NB4 (cell line): ENCODE measurements at regions not wholly inside any gene's neighbourhood (a gene's known extent, or its start where the extent isn't known, plus 50 kb on each side); places are given as distances from the start of the nearest gene placed in this dataset.

ENCODE experiments used
- POLR2A ChIP-seq: IDR thresholded peaks from 2 replicates; pipeline ENCODE4 v1.6.1; 2011; ENCODE audit warnings: mild to moderate bottlenecking; ENCODE audit not compliant: insufficient read length; ENCODE audit errors: extremely low read depth
- TF ChIP-seq, protein P1 (sequence below): IDR thresholded peaks from one replicate; pipeline ENCODE4 v1.5.1; 2012; ENCODE audit warnings: low read depth, low read length
- TF ChIP-seq, protein P2 (sequence below): IDR thresholded peaks from 2 replicates; pipeline ENCODE4 v1.6.1; 2011; ENCODE audit warnings: low read depth, low read length

DNA sequence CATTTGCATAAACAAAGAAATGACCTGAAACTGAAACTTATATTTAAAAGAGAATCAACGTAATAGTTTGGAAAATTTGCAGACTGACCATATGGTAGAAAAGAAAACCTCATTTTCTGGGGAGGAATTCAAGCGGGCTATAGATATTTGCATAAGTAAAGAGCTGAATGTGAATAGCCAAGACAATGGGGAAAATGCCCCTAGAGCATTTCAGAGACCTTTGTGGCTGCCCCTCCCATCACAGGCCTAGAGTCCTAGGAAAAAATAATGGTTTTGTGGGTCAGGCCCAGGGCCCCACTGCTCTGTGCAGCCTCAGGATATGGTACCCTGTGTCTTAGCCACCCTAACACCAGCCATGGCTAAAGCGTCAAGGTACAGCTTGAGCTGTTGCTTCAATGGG, 480.6 kb upstream of the MBL2 start:
- TF ChIP-seq POLR2A = no peak
- TF ChIP-seq, protein P1, sequence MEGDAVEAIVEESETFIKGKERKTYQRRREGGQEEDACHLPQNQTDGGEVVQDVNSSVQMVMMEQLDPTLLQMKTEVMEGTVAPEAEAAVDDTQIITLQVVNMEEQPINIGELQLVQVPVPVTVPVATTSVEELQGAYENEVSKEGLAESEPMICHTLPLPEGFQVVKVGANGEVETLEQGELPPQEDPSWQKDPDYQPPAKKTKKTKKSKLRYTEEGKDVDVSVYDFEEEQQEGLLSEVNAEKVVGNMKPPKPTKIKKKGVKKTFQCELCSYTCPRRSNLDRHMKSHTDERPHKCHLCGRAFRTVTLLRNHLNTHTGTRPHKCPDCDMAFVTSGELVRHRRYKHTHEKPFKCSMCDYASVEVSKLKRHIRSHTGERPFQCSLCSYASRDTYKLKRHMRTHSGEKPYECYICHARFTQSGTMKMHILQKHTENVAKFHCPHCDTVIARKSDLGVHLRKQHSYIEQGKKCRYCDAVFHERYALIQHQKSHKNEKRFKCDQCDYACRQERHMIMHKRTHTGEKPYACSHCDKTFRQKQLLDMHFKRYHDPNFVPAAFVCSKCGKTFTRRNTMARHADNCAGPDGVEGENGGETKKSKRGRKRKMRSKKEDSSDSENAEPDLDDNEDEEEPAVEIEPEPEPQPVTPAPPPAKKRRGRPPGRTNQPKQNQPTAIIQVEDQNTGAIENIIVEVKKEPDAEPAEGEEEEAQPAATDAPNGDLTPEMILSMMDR = no peak
- TF ChIP-seq, protein P2, sequence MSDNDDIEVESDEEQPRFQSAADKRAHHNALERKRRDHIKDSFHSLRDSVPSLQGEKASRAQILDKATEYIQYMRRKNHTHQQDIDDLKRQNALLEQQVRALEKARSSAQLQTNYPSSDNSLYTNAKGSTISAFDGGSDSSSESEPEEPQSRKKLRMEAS = no peak
